ENCODE measurements at regions not wholly inside any gene's neighbourhood (a gene's known extent, or its start where the extent isn't known, plus 50 kb on each side); places are given as distances from the start of the nearest gene placed in this dataset.

GRCh38 chr2:107235491-107236254, 349.7 kb upstream of the ST6GAL2 start:
- 44 to 65% methylated on average over 2 to 5 of the region's 5 CpGs for WGBS, 2 donors
- H3K4me1 ChIP-seq: no peaks in the 10 kb centered on the region
- ATAC-seq (no peak), DNase-seq (no peak)
- H3K27me3 ChIP-seq: no peaks in the 10 kb centered on the region
- H3K4me3 ChIP-seq: no peak overlapping the region
- no peak overlapping the region for H3K27ac ChIP-seq
- TF ChIP-seq POLR2A (IDR thresholded peaks at IDR 0.05): no peak
- no peak for TF ChIP-seq CTCF (IDR thresholded peaks at IDR 0.05)
- intact Hi-C loops (cut with DNase I): no loop called here
- no peaks in the 10 kb centered on the region for H3K36me3 ChIP-seq (replicated peaks in 1 of 2; ENCODE audit: insufficient read depth in 1 of 2, low read depth in 2 of 2)
- H3K9me3 ChIP-seq: no peaks in the 10 kb centered on the region

GRCh38 chr2:107242811-107243210, 356.8 kb upstream of the ST6GAL2 start:
- 38 to 41% methylated on average over 1 of the region's 1 CpG for WGBS, 2 donors
- intact Hi-C loops (cut with DNase I): no loop called here

GRCh38 chr2:107248932-107249331, 363.0 kb upstream of the ST6GAL2 start:
- intact Hi-C loops (cut with DNase I): no loop called here
- no peak for DNase-seq
- H3K27ac ChIP-seq: no peak overlapping the region
- H3K4me1 ChIP-seq: no peaks in the 10 kb centered on the region
- H3K9me3 ChIP-seq: no peaks in the 10 kb centered on the region
- H3K4me3 ChIP-seq: no peak overlapping the region
- H3K27me3 ChIP-seq: no peaks in the 10 kb centered on the region
- H3K36me3 ChIP-seq (replicated peaks in 1 of 2; ENCODE audit: insufficient read depth in 1 of 2, low read depth in 2 of 2): no peaks in the 10 kb centered on the region
- WGBS, 2 donors: 73 to 88% methylated on average over 1 of the region's 1 CpG
- no peak for ATAC-seq
- TF ChIP-seq POLR2A (IDR thresholded peaks at IDR 0.05): no peak
- TF ChIP-seq CTCF (IDR thresholded peaks at IDR 0.05): no peak

More at GRCh38 chr2:107242811-107243210, 356.8 kb upstream of the ST6GAL2 start:
- H3K4me3 ChIP-seq: no peak overlapping the region
- no peaks in the 10 kb centered on the region for H3K9me3 ChIP-seq
- no peak for TF ChIP-seq POLR2A (IDR thresholded peaks at IDR 0.05)
- no peak for TF ChIP-seq CTCF (IDR thresholded peaks at IDR 0.05)
- no peak for DNase-seq
- H3K36me3 ChIP-seq (replicated peaks in 1 of 2; ENCODE audit: insufficient read depth in 1 of 2, low read depth in 2 of 2): no peaks in the 10 kb centered on the region
- H3K27ac ChIP-seq: no peak overlapping the region
- no peaks in the 10 kb centered on the region for H3K4me1 ChIP-seq
- no peaks in the 10 kb centered on the region for H3K27me3 ChIP-seq
- no peak for ATAC-seq

- TF ChIP-seq POLR2A (IDR thresholded peaks at IDR 0.05) (no peak), CTCF (IDR thresholded peaks at IDR 0.05) (no peak)
- Histone ChIP-seq H3K4me3 (no peak overlapping the region), H3K4me1 (no peaks in the 10 kb centered on the region), H3K27ac (no peak overlapping the region), H3K36me3 (replicated peaks in 1 of 2; ENCODE audit: insufficient read depth in 1 of 2, low read depth in 2 of 2) (no peaks in the 10 kb centered on the region), H3K9me3 (no peaks in the 10 kb centered on the region), H3K27me3 (no peaks in the 10 kb centered on the region)
- intact Hi-C loops (cut with DNase I): no loop called here
- DNase-seq: no peak
- no peak for ATAC-seq
- 71 to 73% methylated on average over 10 to 11 of the region's 14 CpGs for WGBS, 2 donors
These were observed 369.8 kb upstream of the ST6GAL2 start for GRCh38 chr2:107255744-107256143.
